ENCODE measurements at regions not wholly inside any gene's neighbourhood (a gene's known extent, or its start where the extent isn't known, plus 50 kb on each side); places are given as distances from the start of the nearest gene placed in this dataset.

- no peak overlapping the region for H2BK15ac ChIP-seq (ENCODE audit: low read depth, low read length)
- WGBS (ENCODE audit: extremely low coverage, insufficient read length, low lambda C conversion rate) = no CpG with 5 or more reads among the region's 3 CpGs
- no peak overlapping the region for H2BK5ac ChIP-seq (ENCODE audit: insufficient read length, low read length)
- no peak overlapping the region for H3T11ph ChIP-seq (ENCODE audit: low read length)
- H4K8ac ChIP-seq (replicated peaks; ENCODE audit: insufficient read length, low read depth, low read length) = no peak overlapping the region
- DNase-seq = no peak
- no peak overlapping the region for H3K18ac ChIP-seq (ENCODE audit: insufficient read length, low read depth, low read length)
- no peak overlapping the region for H3K4ac ChIP-seq (ENCODE audit: low read depth, low read length)
- no peak overlapping the region for H3K23ac ChIP-seq (ENCODE audit: insufficient read length, low read depth, low read length)
- H2AK5ac ChIP-seq (ENCODE audit: insufficient read length, low read length) = no peak overlapping the region
- H3K79me1 ChIP-seq (ENCODE audit: insufficient read depth, low read depth, low read length, poor library complexity, severe bottlenecking) = no peaks in the 10 kb centered on the region
- H3K4me3 Mint-ChIP-seq = no peak overlapping the region
- no peak overlapping the region for H4K91ac ChIP-seq (ENCODE audit: insufficient read length, low read depth, low read length)
- H3K27me3 ChIP-seq (ENCODE audit: insufficient read depth, low read length) = no peaks in the 10 kb centered on the region
- H3K27me3 Mint-ChIP-seq (ENCODE audit: low read depth) = no peaks in the 10 kb centered on the region
- H3K56ac ChIP-seq (ENCODE audit: insufficient read length, low read depth, low read length) = no peak overlapping the region
- no peaks in the 10 kb centered on the region for H3K4me1 ChIP-seq (ENCODE audit: insufficient read depth, low read length)
- peaks cover 19 to 20% of the 10 kb centered on the region in 2 experiments for H3K4me1 Mint-ChIP-seq
- no peak overlapping the region for H2BK20ac ChIP-seq (ENCODE audit: low read depth, low read length, poor library complexity, severe bottlenecking)
- no peak overlapping the region for H3K9ac ChIP-seq (ENCODE audit: extremely low read depth, insufficient read length, low read length)
- no peak overlapping the region for H2BK12ac ChIP-seq (ENCODE audit: insufficient read length, low read depth, low read length)
- TF ChIP-seq, protein P1, sequence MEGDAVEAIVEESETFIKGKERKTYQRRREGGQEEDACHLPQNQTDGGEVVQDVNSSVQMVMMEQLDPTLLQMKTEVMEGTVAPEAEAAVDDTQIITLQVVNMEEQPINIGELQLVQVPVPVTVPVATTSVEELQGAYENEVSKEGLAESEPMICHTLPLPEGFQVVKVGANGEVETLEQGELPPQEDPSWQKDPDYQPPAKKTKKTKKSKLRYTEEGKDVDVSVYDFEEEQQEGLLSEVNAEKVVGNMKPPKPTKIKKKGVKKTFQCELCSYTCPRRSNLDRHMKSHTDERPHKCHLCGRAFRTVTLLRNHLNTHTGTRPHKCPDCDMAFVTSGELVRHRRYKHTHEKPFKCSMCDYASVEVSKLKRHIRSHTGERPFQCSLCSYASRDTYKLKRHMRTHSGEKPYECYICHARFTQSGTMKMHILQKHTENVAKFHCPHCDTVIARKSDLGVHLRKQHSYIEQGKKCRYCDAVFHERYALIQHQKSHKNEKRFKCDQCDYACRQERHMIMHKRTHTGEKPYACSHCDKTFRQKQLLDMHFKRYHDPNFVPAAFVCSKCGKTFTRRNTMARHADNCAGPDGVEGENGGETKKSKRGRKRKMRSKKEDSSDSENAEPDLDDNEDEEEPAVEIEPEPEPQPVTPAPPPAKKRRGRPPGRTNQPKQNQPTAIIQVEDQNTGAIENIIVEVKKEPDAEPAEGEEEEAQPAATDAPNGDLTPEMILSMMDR (conservative IDR thresholded peaks at IDR 0.05) = no peak
- H2BK120ac ChIP-seq (ENCODE audit: low read depth, low read length, poor library complexity, severe bottlenecking) = no peak overlapping the region
- no peak overlapping the region for H3K27ac ChIP-seq (ENCODE audit: insufficient read length, low read depth, low read length)
- H2AFZ ChIP-seq (ENCODE audit: low read length) = no peak overlapping the region
- no peaks in the 10 kb centered on the region for H3K79me2 ChIP-seq (ENCODE audit: insufficient read depth, low read length)
- H3K23me2 ChIP-seq (ENCODE audit: insufficient read length, low read depth, low read length, poor library complexity, severe bottlenecking) = no peaks in the 10 kb centered on the region
- H3K9me3 ChIP-seq (ENCODE audit: control insufficient read depth, low read depth, low read length) = no peaks in the 10 kb centered on the region
- H3K27ac Mint-ChIP-seq = no peak overlapping the region
- H3K9me3 Mint-ChIP-seq = no peaks in the 10 kb centered on the region; a peak in 1 of 5 replicates
- no peaks in the 10 kb centered on the region for H4K20me1 ChIP-seq (ENCODE audit: control insufficient read depth, insufficient read depth, insufficient read length)
- no peak overlapping the region for H3K14ac ChIP-seq (ENCODE audit: insufficient read depth, low read length)
- H4K5ac ChIP-seq (ENCODE audit: insufficient read length, low read depth, low read length) = no peak overlapping the region
- no peak overlapping the region for H3K4me2 ChIP-seq (ENCODE audit: insufficient read depth, insufficient read length, low read length)
- 0 out of 7 replicates have a peak, but pooled peaks cover 0 to 5% (median 0%) of the 10 kb centered on the region in 3 experiments for H3K36me3 Mint-ChIP-seq (ENCODE audit: insufficient read depth in 1 of 3, low read depth in 3 of 3)
These were observed 153.4 kb upstream of the CCDC150 start for GRCh38 chr2:196486146-196486545.

All from H9 (cell line).